SK-N-SH treated with all-trans-retinoic acid at 6 μM for 48 hours (cell line): ENCODE measurements at regions not wholly inside any gene's neighbourhood (a gene's known extent, or its start where the extent isn't known, plus 50 kb on each side); places are given as distances from the start of the nearest gene placed in this dataset.

Experiments used
- ATAC-seq: fragments of 200-7000 bp; cut with Tn5 transposase; 3 replicates; pipeline ENCODE4 v1.9.1; 2020; ENCODE audit warnings: mild to moderate bottlenecking, moderate library complexity
- ARNTL ChIP-seq: fragments of 450-650 bp; formaldehyde crosslinking; IDR thresholded peaks from 2 replicates; pipeline ENCODE4 v1.5.0; 2020; ENCODE audit warnings: low read depth, mild to moderate bottlenecking, moderate library complexity, borderline replicate concordance
- BACH2 ChIP-seq: fragments of 250-450 bp; sonication (Bioruptor Pico); IDR thresholded peaks from 2 replicates; pipeline ENCODE4 v1.9.0; 2021; ENCODE audit warnings: mild to moderate bottlenecking, borderline replicate concordance
- CREB5 ChIP-seq: fragments of 250-450 bp; sonication (Bioruptor Pico); IDR thresholded peaks from 2 replicates; pipeline ENCODE4 v1.5.1; 2020; ENCODE audit warnings: low read depth, mild to moderate bottlenecking, moderate library complexity
- CSDC2 ChIP-seq: fragments of 250-450 bp; sonication (Bioruptor Pico); IDR thresholded peaks from 2 replicates; pipeline ENCODE4 v1.5.0; 2020; ENCODE audit warnings: mild to moderate bottlenecking, moderate library complexity
- ESRRG ChIP-seq: fragments of 250-450 bp; sonication (Bioruptor Pico); IDR thresholded peaks from 2 replicates; pipeline ENCODE4 v1.6.1; 2021; ENCODE audit warnings: mild to moderate bottlenecking
- GLIS3 ChIP-seq: fragments of 250-450 bp; sonication (Bioruptor Pico); IDR thresholded peaks from 2 replicates; pipeline ENCODE4 v1.5.0; 2020; ENCODE audit warnings: mild to moderate bottlenecking, moderate library complexity
- OSR1 ChIP-seq: fragments of 250-450 bp; sonication (Bioruptor Pico); IDR thresholded peaks from 2 replicates; pipeline ENCODE4 v1.8.0; 2022; ENCODE audit warnings: moderate library complexity, mild to moderate bottlenecking, inconsistent platforms
- RARB ChIP-seq: fragments of 250-450 bp; sonication (Bioruptor Pico); IDR thresholded peaks from 2 replicates; pipeline ENCODE4 v1.8.0; 2021; ENCODE audit warnings: mild to moderate bottlenecking, moderate library complexity
- SNAI2 ChIP-seq: fragments of 250-450 bp; sonication (Bioruptor Pico); IDR thresholded peaks from 2 replicates; pipeline ENCODE4 v1.5.0; 2020; ENCODE audit warnings: mild to moderate bottlenecking, moderate library complexity
- TCF4 ChIP-seq: fragments of 250-450 bp; sonication (Bioruptor Pico); IDR thresholded peaks from 2 replicates; pipeline ENCODE4 v1.8.0; 2021; ENCODE audit warnings: mild to moderate bottlenecking, moderate library complexity, borderline replicate concordance
- TOX ChIP-seq: fragments of 250-450 bp; sonication (Bioruptor Pico); IDR thresholded peaks from 2 replicates; pipeline ENCODE4 v1.8.0; 2021; ENCODE audit warnings: mild to moderate bottlenecking, moderate library complexity, borderline replicate concordance
- ZC3H10 ChIP-seq: fragments of 250-450 bp; sonication (Bioruptor Pico); IDR thresholded peaks from 2 replicates; pipeline ENCODE4 v1.5.1; 2021; ENCODE audit warnings: mild to moderate bottlenecking, moderate library complexity
- ZFP3 ChIP-seq: fragments of 250-450 bp; sonication (Bioruptor Pico); IDR thresholded peaks from 2 replicates; pipeline ENCODE4 v1.5.0; 2020; ENCODE audit warnings: mild to moderate bottlenecking, moderate library complexity
- ZFP30 ChIP-seq: fragments of 450-650 bp; formaldehyde crosslinking; IDR thresholded peaks from 2 replicates; pipeline ENCODE4 v1.5.0; 2022; ENCODE audit warnings: mild to moderate bottlenecking, moderate library complexity
- ZNF565 ChIP-seq: fragments of 450-650 bp; formaldehyde crosslinking; conservative IDR thresholded peaks from 2 replicates; pipeline ENCODE4 v1.5.0; 2020; ENCODE audit warnings: low read depth, mild to moderate bottlenecking, moderate library complexity
- ZNF70 ChIP-seq: fragments of 450-650 bp; formaldehyde crosslinking; IDR thresholded peaks from 2 replicates; pipeline ENCODE4 v1.5.0; 2020; ENCODE audit warnings: mild to moderate bottlenecking, moderate library complexity
- ZNF8 ChIP-seq: fragments of 450-650 bp; formaldehyde crosslinking; IDR thresholded peaks from 2 replicates; pipeline ENCODE4 v1.5.0; 2020; ENCODE audit warnings: mild to moderate bottlenecking, moderate library complexity
- TF ChIP-seq, protein P1 (sequence below): fragments of 250-450 bp; sonication (Bioruptor Pico); IDR thresholded peaks from 2 replicates; pipeline ENCODE4 v1.8.0; 2020; ENCODE audit warnings: mild to moderate bottlenecking, moderate library complexity, borderline replicate concordance
- TF ChIP-seq, protein P2 (sequence below): fragments of 250-450 bp; sonication (Bioruptor Pico); IDR thresholded peaks from 2 replicates; pipeline ENCODE4 v1.5.0; 2020; ENCODE audit warnings: mild to moderate bottlenecking, moderate library complexity
- TF ChIP-seq, protein P3 (sequence below): fragments of 250-450 bp; sonication (Bioruptor Pico); IDR thresholded peaks from 2 replicates; pipeline ENCODE4 v1.8.0; 2021; ENCODE audit warnings: low read depth, mild to moderate bottlenecking, moderate library complexity, borderline replicate concordance
- TF ChIP-seq, protein P4 (sequence below): fragments of 250-450 bp; sonication (Bioruptor Pico); IDR thresholded peaks from 2 replicates; pipeline ENCODE4 v1.5.1; 2021; ENCODE audit warnings: mild to moderate bottlenecking, moderate library complexity

- no peak for ATAC-seq
Observed at GRCh38 chr6:119608994-119609393, 259.4 kb upstream of the MAN1A1 start.

GRCh38 chr6:119604124-119604523 lies 254.6 kb upstream of the MAN1A1 start:
- ATAC-seq = no peak

More at GRCh38 chr6:119608994-119609393, 259.4 kb upstream of the MAN1A1 start:
- no peak for TF ChIP-seq GLIS3 (CRISPR knock-in tag)
- no peak for TF ChIP-seq CREB5 (CRISPR knock-in tag)
- TF ChIP-seq, protein P1, sequence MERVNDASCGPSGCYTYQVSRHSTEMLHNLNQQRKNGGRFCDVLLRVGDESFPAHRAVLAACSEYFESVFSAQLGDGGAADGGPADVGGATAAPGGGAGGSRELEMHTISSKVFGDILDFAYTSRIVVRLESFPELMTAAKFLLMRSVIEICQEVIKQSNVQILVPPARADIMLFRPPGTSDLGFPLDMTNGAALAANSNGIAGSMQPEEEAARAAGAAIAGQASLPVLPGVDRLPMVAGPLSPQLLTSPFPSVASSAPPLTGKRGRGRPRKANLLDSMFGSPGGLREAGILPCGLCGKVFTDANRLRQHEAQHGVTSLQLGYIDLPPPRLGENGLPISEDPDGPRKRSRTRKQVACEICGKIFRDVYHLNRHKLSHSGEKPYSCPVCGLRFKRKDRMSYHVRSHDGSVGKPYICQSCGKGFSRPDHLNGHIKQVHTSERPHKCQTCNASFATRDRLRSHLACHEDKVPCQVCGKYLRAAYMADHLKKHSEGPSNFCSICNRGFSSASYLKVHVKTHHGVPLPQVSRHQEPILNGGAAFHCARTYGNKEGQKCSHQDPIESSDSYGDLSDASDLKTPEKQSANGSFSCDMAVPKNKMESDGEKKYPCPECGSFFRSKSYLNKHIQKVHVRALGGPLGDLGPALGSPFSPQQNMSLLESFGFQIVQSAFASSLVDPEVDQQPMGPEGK = no peak
- no peak for TF ChIP-seq ZNF70 (CRISPR knock-in tag)
- no peak for TF ChIP-seq OSR1 (CRISPR knock-in tag)
- no peak for TF ChIP-seq TOX (CRISPR knock-in tag)
- TF ChIP-seq ARNTL (CRISPR knock-in tag) = no peak
- TF ChIP-seq RARB = no peak
- TF ChIP-seq ZFP3 (CRISPR knock-in tag) = no peak
- no peak for TF ChIP-seq BACH2
- TF ChIP-seq, all 23 proteins: peak for 0

DNA sequence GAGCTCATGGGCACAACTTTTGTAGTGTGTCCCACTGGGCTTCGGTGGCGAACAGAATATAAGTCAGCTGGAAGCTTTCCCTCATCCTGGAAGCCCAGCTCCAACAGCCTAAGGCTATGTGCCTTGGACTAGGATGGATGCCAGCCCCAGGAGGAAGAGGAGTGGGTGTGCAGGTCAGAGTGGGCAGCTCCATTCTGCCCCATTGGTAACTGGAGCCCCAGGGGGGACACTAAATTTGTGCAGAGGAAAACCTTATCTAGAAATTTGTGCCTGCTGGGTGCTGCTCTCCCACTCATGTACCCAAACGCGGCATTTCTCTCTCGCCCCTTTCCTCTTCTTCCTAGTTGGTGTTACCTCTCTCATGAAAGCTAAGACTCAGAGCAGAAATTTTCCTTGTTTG lies 253.9 kb upstream of the MAN1A1 start:
- no peak for TF ChIP-seq ZFP30 (CRISPR knock-in tag)
- TF ChIP-seq, protein P2, sequence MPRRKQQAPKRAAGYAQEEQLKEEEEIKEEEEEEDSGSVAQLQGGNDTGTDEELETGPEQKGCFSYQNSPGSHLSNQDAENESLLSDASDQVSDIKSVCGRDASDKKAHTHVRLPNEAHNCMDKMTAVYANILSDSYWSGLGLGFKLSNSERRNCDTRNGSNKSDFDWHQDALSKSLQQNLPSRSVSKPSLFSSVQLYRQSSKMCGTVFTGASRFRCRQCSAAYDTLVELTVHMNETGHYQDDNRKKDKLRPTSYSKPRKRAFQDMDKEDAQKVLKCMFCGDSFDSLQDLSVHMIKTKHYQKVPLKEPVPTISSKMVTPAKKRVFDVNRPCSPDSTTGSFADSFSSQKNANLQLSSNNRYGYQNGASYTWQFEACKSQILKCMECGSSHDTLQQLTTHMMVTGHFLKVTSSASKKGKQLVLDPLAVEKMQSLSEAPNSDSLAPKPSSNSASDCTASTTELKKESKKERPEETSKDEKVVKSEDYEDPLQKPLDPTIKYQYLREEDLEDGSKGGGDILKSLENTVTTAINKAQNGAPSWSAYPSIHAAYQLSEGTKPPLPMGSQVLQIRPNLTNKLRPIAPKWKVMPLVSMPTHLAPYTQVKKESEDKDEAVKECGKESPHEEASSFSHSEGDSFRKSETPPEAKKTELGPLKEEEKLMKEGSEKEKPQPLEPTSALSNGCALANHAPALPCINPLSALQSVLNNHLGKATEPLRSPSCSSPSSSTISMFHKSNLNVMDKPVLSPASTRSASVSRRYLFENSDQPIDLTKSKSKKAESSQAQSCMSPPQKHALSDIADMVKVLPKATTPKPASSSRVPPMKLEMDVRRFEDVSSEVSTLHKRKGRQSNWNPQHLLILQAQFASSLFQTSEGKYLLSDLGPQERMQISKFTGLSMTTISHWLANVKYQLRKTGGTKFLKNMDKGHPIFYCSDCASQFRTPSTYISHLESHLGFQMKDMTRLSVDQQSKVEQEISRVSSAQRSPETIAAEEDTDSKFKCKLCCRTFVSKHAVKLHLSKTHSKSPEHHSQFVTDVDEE (CRISPR knock-in tag) = no peak
- no peak for TF ChIP-seq ZFP3 (CRISPR knock-in tag)
- TF ChIP-seq ARNTL (CRISPR knock-in tag) = no peak
- TF ChIP-seq, protein P1 = no peak
- TF ChIP-seq CREB5 (CRISPR knock-in tag) = no peak
- TF ChIP-seq SNAI2 (CRISPR knock-in tag) = no peak
- TF ChIP-seq ZNF8 (CRISPR knock-in tag) = no peak
- no peak for TF ChIP-seq ESRRG
- no peak for TF ChIP-seq CSDC2
- TF ChIP-seq OSR1 (CRISPR knock-in tag) = no peak
- TF ChIP-seq, protein P3, sequence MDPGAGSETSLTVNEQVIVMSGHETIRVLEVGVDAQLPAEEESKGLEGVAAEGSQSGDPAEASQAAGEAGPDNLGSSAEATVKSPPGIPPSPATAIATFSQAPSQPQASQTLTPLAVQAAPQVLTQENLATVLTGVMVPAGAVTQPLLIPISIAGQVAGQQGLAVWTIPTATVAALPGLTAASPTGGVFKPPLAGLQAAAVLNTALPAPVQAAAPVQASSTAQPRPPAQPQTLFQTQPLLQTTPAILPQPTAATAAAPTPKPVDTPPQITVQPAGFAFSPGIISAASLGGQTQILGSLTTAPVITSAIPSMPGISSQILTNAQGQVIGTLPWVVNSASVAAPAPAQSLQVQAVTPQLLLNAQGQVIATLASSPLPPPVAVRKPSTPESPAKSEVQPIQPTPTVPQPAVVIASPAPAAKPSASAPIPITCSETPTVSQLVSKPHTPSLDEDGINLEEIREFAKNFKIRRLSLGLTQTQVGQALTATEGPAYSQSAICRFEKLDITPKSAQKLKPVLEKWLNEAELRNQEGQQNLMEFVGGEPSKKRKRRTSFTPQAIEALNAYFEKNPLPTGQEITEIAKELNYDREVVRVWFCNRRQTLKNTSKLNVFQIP (CRISPR knock-in tag) = no peak
- no peak for TF ChIP-seq TCF4
- no peak for TF ChIP-seq ZNF70 (CRISPR knock-in tag)
- no peak for TF ChIP-seq TOX (CRISPR knock-in tag)
- TF ChIP-seq ZNF565 = no peak
- TF ChIP-seq, protein P4, sequence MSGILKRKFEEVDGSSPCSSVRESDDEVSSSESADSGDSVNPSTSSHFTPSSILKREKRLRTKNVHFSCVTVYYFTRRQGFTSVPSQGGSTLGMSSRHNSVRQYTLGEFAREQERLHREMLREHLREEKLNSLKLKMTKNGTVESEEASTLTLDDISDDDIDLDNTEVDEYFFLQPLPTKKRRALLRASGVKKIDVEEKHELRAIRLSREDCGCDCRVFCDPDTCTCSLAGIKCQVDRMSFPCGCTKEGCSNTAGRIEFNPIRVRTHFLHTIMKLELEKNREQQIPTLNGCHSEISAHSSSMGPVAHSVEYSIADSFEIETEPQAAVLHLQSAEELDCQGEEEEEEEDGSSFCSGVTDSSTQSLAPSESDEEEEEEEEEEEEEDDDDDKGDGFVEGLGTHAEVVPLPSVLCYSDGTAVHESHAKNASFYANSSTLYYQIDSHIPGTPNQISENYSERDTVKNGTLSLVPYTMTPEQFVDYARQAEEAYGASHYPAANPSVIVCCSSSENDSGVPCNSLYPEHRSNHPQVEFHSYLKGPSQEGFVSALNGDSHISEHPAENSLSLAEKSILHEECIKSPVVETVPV = no peak
- no peak for TF ChIP-seq GLIS3 (CRISPR knock-in tag)
- TF ChIP-seq ZC3H10 = no peak

More at GRCh38 chr6:119604124-119604523, 254.6 kb upstream of the MAN1A1 start:
- TF ChIP-seq SNAI2 (CRISPR knock-in tag) = no peak

More for the DNA sequence above, 253.9 kb upstream of the MAN1A1 start:
- ATAC-seq = no peak
